Retinal pigment epithelial cell (primary cell): ENCODE measurements at regions not wholly inside any gene's neighbourhood (a gene's known extent, or its start where the extent isn't known, plus 50 kb on each side); places are given as distances from the start of the nearest gene placed in this dataset.

Experiments used
- DNase-seq: peaks from one replicate; pipeline ENCODE4 v3.0.0-alpha.2; 2010; ENCODE audit warnings: low read depth
- H3K4me3 ChIP-seq: 2 replicates; pipeline ENCODE4 v1.5.1; 2011; ENCODE audit warnings: mild to moderate bottlenecking, low read length, control low read depth, moderate library complexity
- TF ChIP-seq, protein P1 (sequence below): conservative IDR thresholded peaks from 2 replicates; pipeline ENCODE4 v1.5.1; 2011; ENCODE audit warnings: low read depth, low read length, control low read depth, inconsistent platforms

DNA sequence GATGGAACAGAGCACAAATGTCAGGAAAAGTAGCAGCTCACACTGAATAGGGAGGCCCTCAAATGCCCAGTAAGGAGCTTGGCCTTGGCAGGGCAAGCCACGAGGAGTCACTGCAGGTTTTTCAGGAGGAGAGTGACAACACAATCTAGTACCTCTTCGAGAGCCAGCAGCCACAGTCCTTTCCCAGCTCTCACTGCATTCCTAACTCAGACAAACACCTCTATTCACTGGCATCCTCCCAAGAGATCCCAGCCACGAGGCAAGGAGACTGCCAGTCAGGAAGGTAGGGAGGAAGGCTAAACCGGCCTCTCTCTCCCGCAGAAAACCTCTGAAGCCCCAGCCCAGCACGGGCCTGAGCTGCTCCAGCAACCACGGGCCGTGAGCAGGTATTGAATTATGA, 146.0 kb upstream of the SMAD3 start:
- TF ChIP-seq, protein P1, sequence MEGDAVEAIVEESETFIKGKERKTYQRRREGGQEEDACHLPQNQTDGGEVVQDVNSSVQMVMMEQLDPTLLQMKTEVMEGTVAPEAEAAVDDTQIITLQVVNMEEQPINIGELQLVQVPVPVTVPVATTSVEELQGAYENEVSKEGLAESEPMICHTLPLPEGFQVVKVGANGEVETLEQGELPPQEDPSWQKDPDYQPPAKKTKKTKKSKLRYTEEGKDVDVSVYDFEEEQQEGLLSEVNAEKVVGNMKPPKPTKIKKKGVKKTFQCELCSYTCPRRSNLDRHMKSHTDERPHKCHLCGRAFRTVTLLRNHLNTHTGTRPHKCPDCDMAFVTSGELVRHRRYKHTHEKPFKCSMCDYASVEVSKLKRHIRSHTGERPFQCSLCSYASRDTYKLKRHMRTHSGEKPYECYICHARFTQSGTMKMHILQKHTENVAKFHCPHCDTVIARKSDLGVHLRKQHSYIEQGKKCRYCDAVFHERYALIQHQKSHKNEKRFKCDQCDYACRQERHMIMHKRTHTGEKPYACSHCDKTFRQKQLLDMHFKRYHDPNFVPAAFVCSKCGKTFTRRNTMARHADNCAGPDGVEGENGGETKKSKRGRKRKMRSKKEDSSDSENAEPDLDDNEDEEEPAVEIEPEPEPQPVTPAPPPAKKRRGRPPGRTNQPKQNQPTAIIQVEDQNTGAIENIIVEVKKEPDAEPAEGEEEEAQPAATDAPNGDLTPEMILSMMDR = no peak
- peak; percentile 53 for DNase-seq

DNA sequence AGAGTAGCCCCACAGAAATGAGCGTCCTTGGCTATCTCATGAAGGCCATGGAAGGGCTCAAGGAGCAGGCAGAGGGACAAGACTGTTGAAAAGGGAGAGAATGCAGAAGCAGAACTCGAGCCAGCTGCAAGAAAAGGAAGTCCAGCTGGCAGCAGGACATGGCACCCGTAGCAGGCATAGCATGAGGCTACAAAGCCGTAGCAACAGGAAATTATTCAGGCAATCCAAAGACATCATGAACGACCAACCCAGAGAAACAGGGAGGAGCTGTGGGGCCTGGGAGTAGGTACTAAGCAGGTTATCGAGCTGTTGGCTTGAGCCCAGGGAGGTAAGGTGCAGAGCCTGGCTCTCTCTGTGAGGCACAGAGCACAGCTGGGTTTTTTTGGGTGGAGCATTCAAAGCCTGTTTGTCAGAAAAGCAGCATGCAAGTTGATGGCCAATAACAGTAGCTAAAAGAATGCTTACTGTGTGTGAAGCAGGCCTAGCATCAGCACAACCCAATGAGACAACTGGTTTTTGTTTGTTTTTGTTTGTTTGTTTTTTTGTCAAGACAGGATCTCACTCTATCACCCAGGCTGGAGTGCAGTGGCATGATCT, 144.0 kb upstream of the SMAD3 start:
- TF ChIP-seq, protein P1 = no peak
- DNase-seq = no peak
- H3K4me3 ChIP-seq = no peak overlapping the region

More for the DNA sequence above, 146.0 kb upstream of the SMAD3 start:
- no peak overlapping the region for H3K4me3 ChIP-seq

DNA sequence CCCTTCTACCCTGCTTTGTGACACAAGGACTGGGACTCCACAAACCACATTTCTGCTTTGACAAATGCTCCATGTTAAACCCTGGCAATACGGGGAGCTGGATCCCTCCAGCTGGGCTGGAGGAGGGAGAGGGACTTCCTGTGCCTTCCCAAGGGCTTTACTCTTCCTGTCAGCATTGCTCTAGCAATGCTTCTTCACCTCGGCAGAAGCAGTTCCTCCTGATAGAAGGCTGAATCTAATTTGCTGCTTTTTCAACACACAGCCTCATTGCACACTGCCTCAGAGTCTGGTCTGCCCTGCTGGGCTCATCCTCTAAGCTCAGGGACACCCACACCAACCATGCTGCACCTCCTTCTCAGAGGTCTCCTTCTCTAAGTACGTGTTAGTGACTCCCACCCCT, 142.8 kb upstream of the SMAD3 start:
- DNase-seq = no peak
- TF ChIP-seq, protein P1 = no peak
- H3K4me3 ChIP-seq = no peak overlapping the region

DNA sequence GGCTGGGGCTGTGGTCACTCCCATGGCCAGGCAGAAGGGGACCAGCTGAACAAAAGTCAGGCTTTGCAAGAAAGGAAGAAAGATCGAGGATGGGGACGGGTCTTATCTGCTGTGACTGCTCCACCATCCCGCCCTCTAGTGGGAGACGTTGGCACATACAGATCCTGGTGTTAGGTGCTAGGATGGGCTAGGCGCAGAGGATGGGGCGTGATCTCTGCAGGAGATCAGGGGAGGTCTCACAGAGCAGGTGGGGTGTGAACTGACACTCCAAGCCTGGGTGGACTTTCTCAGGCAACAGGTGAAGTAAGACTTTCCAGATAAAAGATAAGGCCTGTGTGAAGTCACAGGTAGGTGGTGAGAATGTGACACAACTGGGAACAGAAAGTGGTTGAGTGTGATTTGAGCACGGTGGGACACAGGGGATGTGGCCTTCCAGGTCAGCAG, 141.9 kb upstream of the SMAD3 start:
- TF ChIP-seq, protein P1 = peak; percentile 85
- H3K4me3 ChIP-seq = no peak overlapping the region
- no peak for DNase-seq

DNA sequence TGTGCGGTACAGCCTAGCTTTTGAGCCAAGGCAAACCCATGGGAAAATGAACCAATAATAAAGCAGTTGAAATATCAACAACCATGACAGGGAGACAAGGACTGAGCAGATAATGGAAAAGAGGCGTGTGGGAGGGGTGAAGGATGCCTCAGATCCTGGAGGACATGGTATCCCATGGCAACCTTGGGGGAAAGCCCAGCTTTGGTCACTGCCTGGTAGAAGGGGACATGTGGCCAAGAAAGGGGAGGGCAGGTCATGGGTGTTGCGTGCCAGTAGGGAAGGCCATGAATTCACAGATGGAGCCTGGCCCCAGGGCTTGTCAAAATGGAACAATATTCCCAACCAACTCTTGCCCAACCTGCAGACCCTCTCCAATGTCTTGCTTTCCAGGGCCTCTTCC, 140.5 kb upstream of the SMAD3 start:
- no peak for DNase-seq
- TF ChIP-seq, protein P1 = peak; percentile 2
- no peak overlapping the region for H3K4me3 ChIP-seq

DNA sequence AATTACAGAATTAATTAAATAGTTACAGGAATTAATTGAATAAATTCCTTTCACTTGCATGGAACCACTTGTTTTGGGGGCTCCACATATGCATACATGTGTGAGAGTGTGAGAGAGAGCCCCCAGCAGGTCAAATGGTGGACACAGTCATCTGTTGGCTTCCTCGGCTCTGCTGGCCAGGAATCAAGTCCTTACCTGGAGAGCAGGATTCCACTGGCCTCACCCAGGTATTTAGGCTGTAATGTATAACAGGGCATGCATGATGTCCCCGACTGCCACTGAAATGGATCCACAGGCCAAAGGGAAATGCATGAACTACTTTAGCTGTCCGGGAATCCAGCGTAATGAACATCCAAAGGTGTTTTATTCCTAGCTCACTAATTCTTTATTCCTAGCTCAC, 139.7 kb upstream of the SMAD3 start:
- no peak for DNase-seq
- TF ChIP-seq, protein P1 = no peak
- H3K4me3 ChIP-seq = no peak overlapping the region
